ENCODE measurements at regions not wholly inside any gene's neighbourhood (a gene's known extent, or its start where the extent isn't known, plus 50 kb on each side); places are given as distances from the start of the nearest gene placed in this dataset.

DNA sequence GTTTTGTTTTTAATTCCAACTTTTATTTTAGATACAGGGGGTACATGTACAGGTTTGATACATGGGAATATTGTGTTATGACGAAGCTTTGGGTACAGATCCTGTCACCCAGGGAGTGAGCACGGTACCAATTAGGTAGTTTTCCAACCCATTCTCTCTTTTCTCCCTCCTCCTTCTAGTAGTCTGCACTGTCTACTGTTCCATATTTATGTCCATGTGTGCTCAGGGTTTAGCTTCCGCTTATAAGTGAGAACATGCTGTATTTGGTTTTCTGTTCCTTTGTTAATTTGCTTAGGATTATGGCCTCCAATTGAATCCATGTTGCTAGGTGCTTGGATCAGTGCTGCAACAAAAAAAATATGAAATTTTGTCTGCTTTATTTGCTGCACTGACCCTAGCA lies 659.3 kb upstream of the TMEFF2 start:
- POLR2A ChIA-PET (ENCODE audit: unreplicated experiment), result no interaction called here
- ATAC-seq, result no peak
- no peaks in the 10 kb centered on the region for H3K9me2 ChIP-seq (replicated peaks; ENCODE audit: low read length)
- no peaks in the 10 kb centered on the region for H3K9me3 ChIP-seq (ENCODE audit: low read length)
- H3K4me2 ChIP-seq (ENCODE audit: low read length), result no peak overlapping the region
- no peaks in the 10 kb centered on the region for H3K36me3 ChIP-seq (ENCODE audit: low read depth, low read length)
- no peaks in the 10 kb centered on the region for H4K20me1 ChIP-seq (ENCODE audit: low read length)
- no peaks in the 10 kb centered on the region for H3F3A ChIP-seq (ENCODE audit: low read length, unreplicated experiment)
- BruUV-seq (replicated peaks), result no TSS peak
- H3K27ac ChIP-seq (ENCODE audit: low read length), result no peak overlapping the region
- H3K27me3 ChIP-seq (ENCODE audit: low read length), result no peaks in the 10 kb centered on the region
- intact Hi-C loops (cut with micrococcal nuclease), result no loop called here
- H2AFZ ChIP-seq (ENCODE audit: low read length), result no peak overlapping the region
- no peak for DNase-seq
- CTCF ChIA-PET, result no interaction called here
- no peak overlapping the region for H3K9ac ChIP-seq (ENCODE audit: low read length)
- no peak overlapping the region for H3K4me3 ChIP-seq (ENCODE audit: low read length)
- H3K4me1 ChIP-seq (ENCODE audit: insufficient read depth, low read length), result no peaks in the 10 kb centered on the region
- H3K79me2 ChIP-seq (ENCODE audit: low read length), result no peaks in the 10 kb centered on the region
- TF ChIP-seq, protein P1, sequence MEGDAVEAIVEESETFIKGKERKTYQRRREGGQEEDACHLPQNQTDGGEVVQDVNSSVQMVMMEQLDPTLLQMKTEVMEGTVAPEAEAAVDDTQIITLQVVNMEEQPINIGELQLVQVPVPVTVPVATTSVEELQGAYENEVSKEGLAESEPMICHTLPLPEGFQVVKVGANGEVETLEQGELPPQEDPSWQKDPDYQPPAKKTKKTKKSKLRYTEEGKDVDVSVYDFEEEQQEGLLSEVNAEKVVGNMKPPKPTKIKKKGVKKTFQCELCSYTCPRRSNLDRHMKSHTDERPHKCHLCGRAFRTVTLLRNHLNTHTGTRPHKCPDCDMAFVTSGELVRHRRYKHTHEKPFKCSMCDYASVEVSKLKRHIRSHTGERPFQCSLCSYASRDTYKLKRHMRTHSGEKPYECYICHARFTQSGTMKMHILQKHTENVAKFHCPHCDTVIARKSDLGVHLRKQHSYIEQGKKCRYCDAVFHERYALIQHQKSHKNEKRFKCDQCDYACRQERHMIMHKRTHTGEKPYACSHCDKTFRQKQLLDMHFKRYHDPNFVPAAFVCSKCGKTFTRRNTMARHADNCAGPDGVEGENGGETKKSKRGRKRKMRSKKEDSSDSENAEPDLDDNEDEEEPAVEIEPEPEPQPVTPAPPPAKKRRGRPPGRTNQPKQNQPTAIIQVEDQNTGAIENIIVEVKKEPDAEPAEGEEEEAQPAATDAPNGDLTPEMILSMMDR (conservative IDR thresholded peaks at IDR 0.05; ENCODE audit: low read depth, low read length), result no peak
- TF ChIP-seq EZH2 (IDR thresholded peaks at IDR 0.05; ENCODE audit: low read length, unreplicated experiment) (no peak), EZH2phosphoT487 (IDR thresholded peaks at IDR 0.05; ENCODE audit: borderline replicate concordance, low read length) (no peak)

DNA sequence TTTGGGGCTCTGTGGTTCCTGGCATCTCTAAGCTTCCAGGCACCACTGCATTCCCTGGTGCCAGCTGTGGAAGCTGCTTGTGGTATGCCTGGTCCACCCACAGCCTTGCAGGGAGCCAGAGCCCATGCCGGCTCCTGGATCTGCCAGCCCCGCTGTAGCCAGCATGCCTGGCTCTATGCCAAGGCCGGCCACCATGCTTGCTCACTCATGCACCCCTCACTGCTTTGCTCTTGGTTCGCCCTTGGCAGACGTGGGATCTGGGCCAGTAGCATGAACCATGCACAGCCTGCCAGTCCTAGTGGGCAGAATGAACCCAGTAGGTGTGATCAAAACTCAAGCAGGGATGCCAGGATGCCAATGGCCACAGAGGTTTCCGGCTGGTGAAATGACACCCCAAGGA lies 634.2 kb upstream of the TMEFF2 start:
- Histone ChIP-seq H3K9me3 (ENCODE audit: low read length) (no peaks in the 10 kb centered on the region), H3K9me2 (replicated peaks; ENCODE audit: low read length) (no peaks in the 10 kb centered on the region), H3K27me3 (ENCODE audit: low read length) (no peaks in the 10 kb centered on the region), H3K79me2 (ENCODE audit: low read length) (no peaks in the 10 kb centered on the region), H3K36me3 (ENCODE audit: low read depth, low read length) (no peaks in the 10 kb centered on the region), H3K27ac (ENCODE audit: low read length) (no peak overlapping the region), H3F3A (ENCODE audit: low read length, unreplicated experiment) (no peaks in the 10 kb centered on the region), H3K4me2 (ENCODE audit: low read length) (no peak overlapping the region), H4K20me1 (ENCODE audit: low read length) (no peaks in the 10 kb centered on the region), H3K9ac (ENCODE audit: low read length) (no peak overlapping the region), H3K4me1 (ENCODE audit: insufficient read depth, low read length) (no peaks in the 10 kb centered on the region), H3K4me3 (ENCODE audit: low read length) (no peak overlapping the region), H2AFZ (ENCODE audit: low read length) (no peak overlapping the region)
- ChIA-PET CTCF (no interaction called here), POLR2A (ENCODE audit: unreplicated experiment) (no interaction called here)
- ATAC-seq (no peak), DNase-seq (no peak)
- no TSS peak for BruUV-seq (replicated peaks)
- intact Hi-C loops (cut with micrococcal nuclease), result no loop called here
- TF ChIP-seq EZH2 (IDR thresholded peaks at IDR 0.05; ENCODE audit: low read length, unreplicated experiment) (no peak), EZH2phosphoT487 (IDR thresholded peaks at IDR 0.05; ENCODE audit: borderline replicate concordance, low read length) (no peak)
- TF ChIP-seq, protein P1 (conservative IDR thresholded peaks at IDR 0.05; ENCODE audit: low read depth, low read length), result no peak

DNA sequence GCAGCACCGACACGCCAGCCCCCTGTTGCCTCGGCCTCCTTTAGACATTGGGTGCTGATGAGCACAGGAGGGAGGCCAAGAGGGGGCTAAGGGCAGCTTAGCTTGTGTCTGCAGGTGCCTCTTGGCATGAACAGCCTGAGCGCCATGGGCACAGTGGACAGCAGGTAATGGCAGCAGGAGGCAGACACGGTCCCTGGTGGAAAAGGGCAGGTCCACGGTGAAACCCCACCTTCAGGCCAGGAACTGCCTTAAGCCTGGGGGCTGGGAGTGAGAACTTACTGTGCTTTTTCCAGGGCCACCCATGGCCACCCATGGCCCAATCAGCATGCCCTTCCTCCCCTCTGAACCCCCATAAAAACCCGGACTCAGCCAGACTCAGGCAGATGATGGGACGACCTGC lies 633.4 kb upstream of the TMEFF2 start:
- H3K27me3 ChIP-seq (ENCODE audit: low read length), result no peaks in the 10 kb centered on the region
- TF ChIP-seq, protein P1 (conservative IDR thresholded peaks at IDR 0.05; ENCODE audit: low read depth, low read length), result no peak
- TF ChIP-seq EZH2phosphoT487 (IDR thresholded peaks at IDR 0.05; ENCODE audit: borderline replicate concordance, low read length), result no peak
- TF ChIP-seq EZH2 (IDR thresholded peaks at IDR 0.05; ENCODE audit: low read length, unreplicated experiment), result no peak
- ATAC-seq (no peak), DNase-seq (no peak)
- CTCF ChIA-PET, result no interaction called here
- H3F3A ChIP-seq (ENCODE audit: low read length, unreplicated experiment), result no peaks in the 10 kb centered on the region
- H3K9me2 ChIP-seq (replicated peaks; ENCODE audit: low read length), result no peaks in the 10 kb centered on the region
- H3K9ac ChIP-seq (ENCODE audit: low read length), result no peak overlapping the region
- no peaks in the 10 kb centered on the region for H3K4me1 ChIP-seq (ENCODE audit: insufficient read depth, low read length)
- H3K79me2 ChIP-seq (ENCODE audit: low read length), result no peaks in the 10 kb centered on the region
- POLR2A ChIA-PET (ENCODE audit: unreplicated experiment), result no interaction called here
- no peaks in the 10 kb centered on the region for H3K9me3 ChIP-seq (ENCODE audit: low read length)
- no peak overlapping the region for H3K27ac ChIP-seq (ENCODE audit: low read length)
- no peaks in the 10 kb centered on the region for H4K20me1 ChIP-seq (ENCODE audit: low read length)
- H3K36me3 ChIP-seq (ENCODE audit: low read depth, low read length), result no peaks in the 10 kb centered on the region
- no peak overlapping the region for H3K4me3 ChIP-seq (ENCODE audit: low read length)
- H2AFZ ChIP-seq (ENCODE audit: low read length), result no peak overlapping the region
- BruUV-seq (replicated peaks), result no TSS peak
- intact Hi-C loops (cut with micrococcal nuclease), result no loop called here
- no peak overlapping the region for H3K4me2 ChIP-seq (ENCODE audit: low read length)
